Renal cortical epithelial cell (primary cell): ENCODE measurements at regions not wholly inside any gene's neighbourhood (a gene's known extent, or its start where the extent isn't known, plus 50 kb on each side); places are given as distances from the start of the nearest gene placed in this dataset.

Experiments used
- DNase-seq: peaks from one replicate; pipeline ENCODE4 v3.0.0-alpha.2; 2011; ENCODE audit warnings: low read depth

DNA sequence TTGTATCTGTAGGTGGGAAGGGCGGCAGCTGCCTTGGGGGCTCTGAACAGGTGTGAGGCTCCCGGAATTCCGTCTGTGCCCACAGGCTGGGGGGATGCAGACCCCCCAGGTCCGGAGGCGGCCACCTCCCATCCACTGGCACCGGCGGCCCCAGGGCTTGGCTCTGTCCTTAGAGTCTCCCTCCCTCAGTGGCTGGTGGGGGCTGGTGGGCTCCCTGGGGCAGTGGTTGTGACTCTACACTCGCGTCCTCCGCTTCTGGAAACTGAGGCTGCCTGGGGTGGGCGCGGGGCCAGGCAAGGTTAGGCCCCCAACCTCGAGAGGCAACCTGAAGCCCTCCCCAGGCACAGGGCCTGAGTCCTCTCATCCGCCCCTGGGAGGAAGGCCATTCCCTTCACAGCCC lies 1305.4 kb downstream of the BRD1 start:
- DNase-seq, result no peak

DNA sequence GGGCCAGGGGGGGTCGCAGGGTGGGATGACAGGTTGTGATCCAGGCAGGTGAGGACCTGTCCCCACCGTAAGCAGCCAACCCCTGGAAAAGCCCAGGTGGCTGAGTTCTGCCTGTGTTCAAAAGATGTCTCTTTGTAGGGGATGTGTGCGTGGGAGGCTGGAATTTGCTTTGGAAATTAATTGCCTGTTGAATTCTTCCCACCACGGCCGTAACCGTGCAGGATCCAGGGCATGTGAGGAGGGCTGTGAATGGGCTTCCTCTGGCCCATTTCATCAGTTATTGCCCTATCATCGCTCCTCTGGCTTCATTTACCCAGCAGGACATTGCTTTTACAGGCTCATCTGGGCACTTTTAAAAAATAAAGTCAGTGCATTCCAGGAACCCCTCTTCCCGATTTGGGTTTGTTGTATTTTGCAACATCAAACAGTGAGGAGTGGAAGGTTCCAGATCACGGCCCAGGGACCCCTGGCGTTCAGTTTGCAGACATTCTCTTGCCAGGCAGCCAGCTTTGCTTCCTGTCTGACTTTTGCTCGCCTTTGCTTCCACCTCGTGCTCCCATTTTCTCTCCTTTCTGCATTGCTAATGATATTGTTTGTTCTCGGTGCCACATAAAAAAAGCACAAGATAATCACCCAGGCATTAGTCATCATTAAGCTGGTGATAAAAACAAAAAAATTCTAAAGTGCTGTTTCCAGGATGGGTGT lies 1306.6 kb downstream of the BRD1 start:
- DNase-seq, result no peak

DNA sequence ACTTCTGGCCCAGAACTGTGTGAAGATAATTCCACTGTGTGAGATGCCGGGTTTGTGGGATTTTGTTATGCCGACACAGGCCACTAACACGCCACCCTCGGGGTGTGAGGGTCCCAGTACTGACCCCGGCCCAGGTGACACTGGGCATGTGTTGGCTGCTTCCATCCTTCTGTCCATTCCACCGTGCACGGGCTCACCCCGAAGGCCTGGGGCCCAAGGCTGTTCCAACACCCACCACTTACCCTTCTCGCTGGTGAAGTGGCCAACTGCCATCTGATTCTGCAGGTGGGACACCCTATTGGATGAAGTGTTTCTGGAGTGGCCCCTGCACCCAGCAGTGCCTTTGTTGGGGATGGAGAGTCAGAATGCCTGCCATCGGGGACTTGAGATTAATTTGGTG lies 1307.5 kb downstream of the BRD1 start:
- DNase-seq, result no peak

DNA sequence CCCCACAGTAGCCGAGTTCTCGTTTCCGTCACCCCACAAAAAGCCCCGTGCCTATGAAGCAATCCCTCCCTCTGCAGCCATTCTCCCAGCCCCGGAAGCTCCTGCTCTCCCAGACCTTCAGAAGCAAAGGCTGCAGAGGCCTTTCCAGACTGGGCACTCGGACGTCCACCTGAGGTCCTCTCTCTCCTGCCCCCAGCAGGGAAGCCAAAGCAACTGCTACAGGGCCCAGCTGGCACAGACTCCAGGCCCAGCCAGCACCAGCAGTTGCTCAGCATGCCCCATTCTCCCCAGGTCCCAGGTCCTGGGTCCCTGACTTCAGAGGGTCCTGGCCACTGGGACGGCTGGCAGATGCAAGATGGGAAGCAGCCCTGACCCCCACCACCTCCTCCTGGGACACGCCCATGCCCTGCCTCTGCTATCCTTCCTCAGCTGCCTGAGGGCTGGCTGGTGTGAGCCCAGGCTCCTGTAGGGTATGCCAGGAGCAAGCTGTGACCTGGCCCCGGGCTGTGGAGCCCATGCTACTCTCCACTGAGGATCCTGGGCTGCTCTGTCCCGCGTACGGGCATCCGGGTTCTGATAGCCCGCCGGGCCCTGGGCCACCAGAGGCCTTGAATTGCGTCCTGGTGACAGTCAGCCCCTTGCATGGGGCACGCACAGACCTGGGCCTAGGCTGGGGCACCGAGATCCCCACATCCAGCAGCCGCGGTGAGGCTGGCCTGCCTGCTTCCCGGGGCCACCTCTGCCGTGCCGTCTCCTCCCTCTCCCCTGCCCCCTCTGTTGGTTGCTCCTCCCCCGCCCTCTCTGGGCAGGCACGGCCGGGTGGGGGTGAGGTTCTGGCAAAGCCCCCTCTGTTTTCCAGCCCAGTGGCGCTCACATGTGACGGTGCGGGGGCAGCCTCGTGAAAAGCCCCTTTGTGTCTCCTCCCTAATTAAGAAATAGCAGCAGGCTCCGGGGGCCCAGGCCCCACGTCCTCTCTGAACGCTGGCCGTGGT lies 1310.3 kb downstream of the BRD1 start:
- DNase-seq, result no peak

DNA sequence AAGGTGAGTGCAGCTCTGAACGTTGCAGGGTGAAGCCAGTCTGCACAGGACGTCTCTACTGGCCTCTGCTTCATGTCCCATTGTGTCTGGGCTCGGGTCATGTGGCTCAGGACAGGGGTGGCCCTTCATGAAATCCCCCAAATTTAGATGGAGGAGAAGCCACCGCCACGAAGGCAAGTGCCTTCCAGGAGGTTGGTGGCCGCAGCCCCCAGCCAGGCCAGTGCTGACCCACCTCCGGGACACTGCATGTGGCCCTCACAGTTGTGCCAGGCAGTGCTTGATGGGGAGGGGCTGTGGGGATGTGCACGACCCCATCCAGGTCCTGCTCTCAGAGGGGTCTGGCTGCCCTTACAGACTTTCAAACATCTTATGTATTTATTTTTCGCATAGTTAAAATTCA lies 1311.1 kb downstream of the BRD1 start:
- DNase-seq, result no peak

GRCh38 chr22:48515571-48516200 lies 1312.0 kb downstream of the BRD1 start:
- DNase-seq, result no peak

- no peak for DNase-seq
Measured at GRCh38 chr22:48513929-48514328, 1313.7 kb downstream of the BRD1 start.

DNA sequence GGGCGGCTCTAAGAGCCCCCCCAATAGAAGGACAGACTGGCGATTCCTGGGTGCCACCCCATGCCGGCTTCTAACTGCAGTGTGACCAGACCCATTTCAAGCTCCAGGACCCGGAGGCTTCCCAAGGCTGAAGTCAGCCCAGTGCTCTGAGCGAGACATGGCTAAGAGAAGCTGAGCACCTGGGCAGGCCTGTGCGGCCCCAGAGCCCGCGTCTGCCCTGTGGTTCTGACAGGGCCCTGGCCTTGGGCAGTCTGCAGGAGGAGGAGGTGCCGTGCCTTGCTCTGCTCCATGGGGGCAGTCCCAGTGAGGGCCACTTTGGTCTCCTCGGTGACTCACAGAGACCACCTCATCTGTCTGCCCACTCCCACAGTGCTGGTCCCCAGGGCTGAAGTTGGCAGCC lies 1314.2 kb downstream of the BRD1 start:
- DNase-seq, result no peak

GRCh38 chr22:48511781-48512327 lies 1315.8 kb downstream of the BRD1 start:
- no peak for DNase-seq

DNA sequence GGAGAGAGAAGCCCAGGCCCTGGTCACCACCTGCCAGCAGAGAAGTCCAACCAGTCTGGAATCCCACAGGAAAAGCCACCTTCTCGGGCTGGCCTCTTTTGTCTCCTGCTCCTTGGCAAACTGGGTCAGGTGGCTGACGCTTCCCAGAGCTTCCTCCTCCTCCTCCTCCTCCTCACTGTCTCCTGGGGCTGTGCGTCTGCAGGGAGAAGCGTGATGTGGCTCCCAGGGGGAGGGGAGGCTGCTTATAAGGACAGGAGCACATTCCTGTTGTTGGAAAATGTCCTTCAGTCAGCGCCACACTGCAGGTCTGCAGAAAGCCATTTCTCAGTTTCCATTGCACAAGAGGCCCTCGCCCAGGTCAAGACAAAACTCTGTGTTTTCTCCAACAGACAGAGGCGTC lies 1316.5 kb downstream of the BRD1 start:
- no peak for DNase-seq

- DNase-seq, result no peak
Measured at GRCh38 chr22:48510599-48510998, 1317.1 kb downstream of the BRD1 start.

GRCh38 chr22:48507595-48508350 lies 1319.9 kb downstream of the BRD1 start:
- DNase-seq, result no peak

GRCh38 chr22:48507171-48507570 lies 1320.5 kb downstream of the BRD1 start:
- no peak for DNase-seq

DNA sequence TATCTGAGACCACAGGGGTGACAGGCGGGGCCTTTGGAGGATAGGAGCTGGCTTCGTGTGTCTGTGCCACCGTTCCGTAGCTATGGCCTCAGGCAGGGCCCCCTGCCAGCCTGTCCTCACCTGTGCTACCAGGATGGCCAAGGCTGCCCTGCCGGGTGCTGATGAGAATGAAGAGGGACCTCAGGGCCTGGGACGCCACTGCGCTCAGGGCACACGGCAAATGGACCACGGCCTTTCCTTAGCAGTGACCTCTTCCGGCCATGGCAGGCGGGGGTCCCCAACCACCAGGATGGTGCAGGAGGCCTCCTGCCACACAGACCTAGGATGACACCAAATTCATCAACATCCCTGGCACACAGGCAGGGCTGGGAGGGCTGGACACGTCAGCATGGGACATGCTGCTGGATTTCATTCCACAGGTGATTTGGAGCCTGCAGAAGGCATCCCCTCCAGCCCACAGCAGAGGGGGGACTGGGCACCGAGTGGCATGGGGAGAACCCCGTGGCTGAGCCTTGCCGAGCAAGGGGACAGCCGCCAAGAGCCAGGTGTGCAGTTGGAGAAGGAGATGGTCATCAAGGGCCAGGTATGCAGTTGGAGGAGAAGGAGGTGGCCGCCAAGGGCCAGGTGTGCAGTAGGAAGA lies 1321.0 kb downstream of the BRD1 start:
- DNase-seq, result no peak

GRCh38 chr22:48505891-48506290 lies 1321.8 kb downstream of the BRD1 start:
- DNase-seq, result no peak

- no peak for DNase-seq
Measured at GRCh38 chr22:48504519-48505140, 1323.0 kb downstream of the BRD1 start.

- no peak for DNase-seq
Measured at GRCh38 chr22:48503876-48504275, 1323.8 kb downstream of the BRD1 start.

- no peak for DNase-seq
Measured at GRCh38 chr22:48503035-48503625, 1324.5 kb downstream of the BRD1 start.

DNA sequence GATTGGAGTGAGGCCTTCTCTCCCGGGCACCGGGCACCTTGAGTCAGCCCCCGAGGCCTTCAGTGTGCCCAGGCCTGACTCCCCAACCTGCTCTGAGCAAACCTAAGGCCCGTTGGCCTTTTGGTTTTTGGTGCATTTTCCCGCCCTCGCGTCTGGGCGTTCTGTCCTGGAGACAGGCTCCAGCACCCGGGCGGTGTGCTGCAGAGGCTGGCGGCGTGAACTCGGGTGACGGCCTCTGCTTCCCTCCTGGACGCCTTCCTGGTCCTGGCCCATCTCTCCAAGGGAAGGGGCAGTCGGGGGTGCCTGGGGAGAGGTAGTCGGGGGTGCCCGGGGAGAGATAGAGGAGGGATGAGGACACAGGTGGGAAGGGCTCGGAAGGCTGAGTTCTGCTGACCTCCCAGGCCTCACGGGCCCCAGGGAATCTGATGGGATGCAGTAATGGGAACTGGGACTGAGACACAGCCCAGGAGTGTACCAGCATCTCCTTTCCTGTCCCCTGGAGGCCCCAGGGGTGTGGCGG lies 1326.4 kb downstream of the BRD1 start:
- DNase-seq, result no peak
